IMR-90 (cell line): ENCODE measurements at regions not wholly inside any gene's neighbourhood (a gene's known extent, or its start where the extent isn't known, plus 50 kb on each side); places are given as distances from the start of the nearest gene placed in this dataset.

Experiments
- ATAC-seq: fragments of 200-7000 bp; cut with Tn5 transposase; 2 replicates; pipeline ENCODE4 v1.9.1; 2020; ENCODE audit warnings: low read depth, mild to moderate bottlenecking, moderate library complexity
- BruUV-seq: library from RNA; stranded (reverse); fragments of 400-500 nt; replicated peaks from 2 replicates; lab custom pipeline; 2021; lab: Mats Ljungman, UMichigan
- CTCF ChIA-PET: fragments of 300-600 bp; formaldehyde crosslinking; extraction: SDS; loops from one replicate; lab custom pipeline; 2021; ENCODE audit warnings: antibody characterized with exemption; lab: Yijun Ruan, JAX
- POLR2A ChIA-PET: fragments of 300-600 bp; sonication (Branson Sonifier 250); formaldehyde crosslinking; loops from one replicate; lab custom pipeline; 2022; ENCODE audit warnings: antibody characterized with exemption; ENCODE audit not compliant: unreplicated experiment; lab: Charles Lee
- DNase-seq: peaks from one replicate; pipeline ENCODE4 v3.0.0; 2013
- H2AFZ ChIP-seq: replicated peaks from 2 replicates; pipeline ENCODE3; 2013; ENCODE audit warnings: low read length, mild to moderate bottlenecking; ENCODE audit not compliant: poor library complexity
- H2AK5ac ChIP-seq: 2 replicates; pipeline ENCODE4 v1.6.1; 2013; ENCODE audit warnings: low read depth, low read length, inconsistent platforms
- H2AK9ac ChIP-seq: replicated peaks from 2 replicates; pipeline ENCODE3; 2013; ENCODE audit warnings: mild to moderate bottlenecking, low read depth, low read length, moderate library complexity; ENCODE audit not compliant: poor library complexity
- H2BK120ac ChIP-seq: 2 replicates; pipeline ENCODE4 v1.6.1; 2013; ENCODE audit warnings: low read depth, low read length, inconsistent platforms
- H2BK15ac ChIP-seq: 3 replicates; pipeline ENCODE4 v1.6.1; 2013; ENCODE audit warnings: low read depth, low read length, inconsistent platforms
- H2BK20ac ChIP-seq: 2 replicates; pipeline ENCODE4 v1.6.1; 2013; ENCODE audit warnings: low read depth, mild to moderate bottlenecking, inconsistent platforms, low read length, moderate library complexity
- H2BK5ac ChIP-seq: 2 replicates; pipeline ENCODE4 v1.6.1; 2013; ENCODE audit warnings: mild to moderate bottlenecking, low read depth, low read length, inconsistent platforms; ENCODE audit not compliant: poor library complexity, severe bottlenecking
- H3K14ac ChIP-seq: replicated peaks from 2 replicates; pipeline ENCODE4 v1.6.1; 2013; ENCODE audit warnings: low read depth, low read length, inconsistent platforms
- H3K18ac ChIP-seq: 2 replicates; pipeline ENCODE4 v1.6.1; 2013; ENCODE audit warnings: low read depth, low read length, control low read depth
- H3K23ac ChIP-seq: 2 replicates; pipeline ENCODE4 v1.6.1; 2013; ENCODE audit warnings: low read depth, low read length, inconsistent platforms
- H3K27ac ChIP-seq: 2 replicates; pipeline ENCODE4 v1.5.1; 2013; ENCODE audit warnings: mild to moderate bottlenecking, control low read depth, low read length; ENCODE audit not compliant: insufficient read depth
- H3K27me3 ChIP-seq: 2 replicates; pipeline ENCODE4 v1.6.1; 2013; ENCODE audit warnings: low read length; ENCODE audit not compliant: control insufficient read depth, insufficient read depth
- H3K36me3 ChIP-seq: 2 replicates; pipeline ENCODE4 v1.6.1; 2013; ENCODE audit warnings: low read length, mixed read lengths; ENCODE audit not compliant: control insufficient read depth, insufficient read depth
- H3K4ac ChIP-seq: 2 replicates; pipeline ENCODE4 v1.6.1; 2013; ENCODE audit warnings: low read depth, low read length, inconsistent platforms
- H3K4me1 ChIP-seq: 2 replicates; pipeline ENCODE4 v1.6.1; 2013; ENCODE audit warnings: low read length, mixed read lengths; ENCODE audit not compliant: control insufficient read depth, insufficient read depth
- H3K4me2 ChIP-seq: 2 replicates; pipeline ENCODE4 v1.6.1; 2013; ENCODE audit warnings: low read depth, mild to moderate bottlenecking, control low read depth, low read length, moderate library complexity
- H3K4me3 ChIP-seq: 2 replicates; pipeline ENCODE4 v1.5.1; 2013; ENCODE audit warnings: low read depth, mild to moderate bottlenecking, control low read depth, low read length, moderate library complexity; ENCODE audit not compliant: insufficient read depth
- H3K56ac ChIP-seq: 2 replicates; pipeline ENCODE4 v1.6.1; 2013; ENCODE audit warnings: low read length, inconsistent platforms; ENCODE audit not compliant: insufficient read depth; ENCODE audit errors: extremely low read depth
- H3K79me1 ChIP-seq, 2 experiments: 2 replicates each; pipeline ENCODE4 v1.6.1; 2013; ENCODE audit warnings: low read length in 2 of 2, inconsistent platforms in 1 of 2, low read depth in 1 of 2
- H3K9ac ChIP-seq: 2 replicates; pipeline ENCODE4 v1.6.1; 2013; ENCODE audit warnings: low read depth, low read length, control low read depth
- H3K9me1 ChIP-seq: 2 replicates; pipeline ENCODE4 v1.6.1; 2013; ENCODE audit warnings: low read length, inconsistent platforms; ENCODE audit not compliant: insufficient read depth
- H3K9me3 ChIP-seq: 2 replicates; pipeline ENCODE4 v1.6.1; 2013; ENCODE audit warnings: low read length; ENCODE audit not compliant: control insufficient read depth, insufficient read depth
- H4K20me1 ChIP-seq: 2 replicates; pipeline ENCODE4 v1.6.1; 2013; ENCODE audit warnings: low read length, inconsistent platforms; ENCODE audit not compliant: insufficient read depth
- H4K5ac ChIP-seq: 2 replicates; pipeline ENCODE4 v1.6.1; 2013; ENCODE audit warnings: mild to moderate bottlenecking, low read depth, low read length, control low read depth
- H4K8ac ChIP-seq, 2 experiments: 2 replicates each; pipeline ENCODE4 v1.6.1; 2013; ENCODE audit warnings: low read depth in 2 of 2, low read length in 2 of 2, control low read depth in 1 of 2, inconsistent platforms in 1 of 2
- H4K91ac ChIP-seq: 2 replicates; pipeline ENCODE4 v1.6.1; 2013; ENCODE audit warnings: low read depth, low read length, inconsistent platforms; ENCODE audit not compliant: insufficient read depth
- BHLHE40 ChIP-seq: fragments of 150-350 bp; IDR thresholded peaks from 2 replicates; pipeline ENCODE4 v1.6.1; 2016; ENCODE audit warnings: mild to moderate bottlenecking, low read depth, low read length
- CEBPB ChIP-seq: IDR thresholded peaks from 2 replicates; pipeline ENCODE4 v1.6.1; 2012; ENCODE audit warnings: low read depth, low read length, improper control_type of control experiment
- CHD1 ChIP-seq: IDR thresholded peaks from 2 replicates; pipeline ENCODE4 v1.6.1; 2012; ENCODE audit warnings: low read depth, low read length, improper control_type of control experiment
- ELK1 ChIP-seq: fragments of 150-350 bp; IDR thresholded peaks from 2 replicates; pipeline ENCODE4 v1.6.1; 2016; ENCODE audit warnings: low read depth, mild to moderate bottlenecking, low read length, moderate library complexity, borderline replicate concordance
- FOS ChIP-seq: fragments of 150-350 bp; IDR thresholded peaks from 2 replicates; pipeline ENCODE4 v1.6.1; 2016; ENCODE audit warnings: low read depth, low read length
- MAFK ChIP-seq: IDR thresholded peaks from 2 replicates; pipeline ENCODE4 v1.6.1; 2012; ENCODE audit warnings: low read depth, low read length, improper control_type of control experiment
- MAZ ChIP-seq: IDR thresholded peaks from 2 replicates; pipeline ENCODE4 v1.6.1; 2012; ENCODE audit warnings: low read depth, mild to moderate bottlenecking, low read length, improper control_type of control experiment, moderate library complexity, borderline replicate concordance
- MXI1 ChIP-seq: IDR thresholded peaks from 2 replicates; pipeline ENCODE4 v1.6.1; 2012; ENCODE audit warnings: low read depth, mild to moderate bottlenecking, low read length, moderate library complexity, borderline replicate concordance
- NFE2L2 ChIP-seq: fragments of 150-350 bp; IDR thresholded peaks from 2 replicates; pipeline ENCODE4 v1.6.1; 2016; ENCODE audit warnings: low read depth, mild to moderate bottlenecking, low read length
- POLR2A ChIP-seq: IDR thresholded peaks from 2 replicates; pipeline ENCODE4 v1.6.1; 2012; ENCODE audit warnings: mild to moderate bottlenecking, low read depth, low read length
- RCOR1 ChIP-seq: IDR thresholded peaks from 2 replicates; pipeline ENCODE4 v1.6.1; 2012; ENCODE audit warnings: mild to moderate bottlenecking, low read length, improper control_type of control experiment; ENCODE audit not compliant: insufficient replicate concordance
- RFX5 ChIP-seq: IDR thresholded peaks from 2 replicates; pipeline ENCODE4 v1.8.0; 2012; ENCODE audit warnings: low read depth, mild to moderate bottlenecking, low read length, moderate library complexity
- SMC3 ChIP-seq: fragments of 150-350 bp; IDR thresholded peaks from 2 replicates; pipeline ENCODE4 v1.6.1; 2016; ENCODE audit warnings: low read depth, mild to moderate bottlenecking, antibody characterized with exemption, low read length, moderate library complexity
- WGBS, 2 experiments: methylation state at CpG; one replicate each; pipeline versions ENCODE4 v1.1.5 to v1.1.7; 2013; ENCODE audit warnings: missing lambda C conversion rate in 2 of 2; ENCODE audit not compliant: insufficient read length in 1 of 2; ENCODE audit errors: extremely low coverage in 2 of 2; 5-methylcytosine and 5-hydroxymethylcytosine counted together
- dilution Hi-C: fragments of 300-500 bp; cut with HindIII; formaldehyde crosslinking; loops from one replicate; pipeline ENCODE4 v1.14.3; 2018; ENCODE audit warnings: low sequenced_read_pairs; ENCODE audit not compliant: unreplicated experiment
- in situ Hi-C: fragments of 300-500 bp; cut with MboI; formaldehyde crosslinking; loops from 3 replicates; pipeline ENCODE4 v1.14.3; 2019; ENCODE audit warnings: low sequenced_read_pairs, inconsistent platforms, mixed read lengths
- intact Hi-C: fragments of 100-400 bp; cut with micrococcal nuclease; formaldehyde crosslinking; loops from 2 replicates; pipeline ENCODE4 v1.10.0; 2022
- TF ChIP-seq, protein P1 (sequence below): conservative IDR thresholded peaks from 2 replicates; pipeline ENCODE4 v1.5.1; 2012; ENCODE audit warnings: mild to moderate bottlenecking, low read depth, low read length, improper control_type of control experiment
- TF ChIP-seq, protein P2 (sequence below): fragments of 150-350 bp; IDR thresholded peaks from 2 replicates; pipeline ENCODE4 v1.6.1; 2017; ENCODE audit warnings: mild to moderate bottlenecking, antibody characterized with exemption, low read length, low read depth

GRCh38 chr2:121836611-121837010, 81.2 kb downstream of the TSN start:
- no peak overlapping the region for H3K4ac ChIP-seq

More at GRCh38 chr2:121836611-121837010, 81.2 kb downstream of the TSN start:
- BruUV-seq, result no TSS peak
- Histone ChIP-seq H2AFZ (no peak overlapping the region), H4K8ac (no peak overlapping the region), H2AK9ac (no peak overlapping the region), H3K4me2 (no peak overlapping the region), H2AK5ac (no peak overlapping the region), H2BK15ac (no peak overlapping the region), H2BK5ac (no peak overlapping the region), H4K20me1 (no peaks in the 10 kb centered on the region), H3K27ac (no peak overlapping the region), H4K91ac (no peak overlapping the region), H3K4me3 (no peak overlapping the region), H2BK20ac (no peak overlapping the region), H4K5ac (no peak overlapping the region), H3K9me3 (no peaks in the 10 kb centered on the region), H3K79me1 (no peaks in the 10 kb centered on the region), H3K9ac (no peak overlapping the region), H3K23ac (no peak overlapping the region), H3K18ac (no peak overlapping the region), H3K56ac (no peak overlapping the region), H3K9me1 (no peaks in the 10 kb centered on the region), H3K4me1 (no peaks in the 10 kb centered on the region), H3K27me3 (peaks cover 14% of the 10 kb centered on the region), H2BK120ac (no peak overlapping the region), H3K14ac (no peak overlapping the region), H3K36me3 (no peaks in the 10 kb centered on the region)
- TF ChIP-seq CHD1 (no peak), NFE2L2 (no peak), SMC3 (no peak), CEBPB (no peak), MAZ (no peak), MXI1 (no peak), RFX5 (no peak), BHLHE40 (no peak), MAFK (no peak), FOS (no peak), RCOR1 (no peak), ELK1 (no peak), POLR2A (no peak)
- TF ChIP-seq, protein P1, sequence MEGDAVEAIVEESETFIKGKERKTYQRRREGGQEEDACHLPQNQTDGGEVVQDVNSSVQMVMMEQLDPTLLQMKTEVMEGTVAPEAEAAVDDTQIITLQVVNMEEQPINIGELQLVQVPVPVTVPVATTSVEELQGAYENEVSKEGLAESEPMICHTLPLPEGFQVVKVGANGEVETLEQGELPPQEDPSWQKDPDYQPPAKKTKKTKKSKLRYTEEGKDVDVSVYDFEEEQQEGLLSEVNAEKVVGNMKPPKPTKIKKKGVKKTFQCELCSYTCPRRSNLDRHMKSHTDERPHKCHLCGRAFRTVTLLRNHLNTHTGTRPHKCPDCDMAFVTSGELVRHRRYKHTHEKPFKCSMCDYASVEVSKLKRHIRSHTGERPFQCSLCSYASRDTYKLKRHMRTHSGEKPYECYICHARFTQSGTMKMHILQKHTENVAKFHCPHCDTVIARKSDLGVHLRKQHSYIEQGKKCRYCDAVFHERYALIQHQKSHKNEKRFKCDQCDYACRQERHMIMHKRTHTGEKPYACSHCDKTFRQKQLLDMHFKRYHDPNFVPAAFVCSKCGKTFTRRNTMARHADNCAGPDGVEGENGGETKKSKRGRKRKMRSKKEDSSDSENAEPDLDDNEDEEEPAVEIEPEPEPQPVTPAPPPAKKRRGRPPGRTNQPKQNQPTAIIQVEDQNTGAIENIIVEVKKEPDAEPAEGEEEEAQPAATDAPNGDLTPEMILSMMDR, result no peak
- TF ChIP-seq, protein P2, sequence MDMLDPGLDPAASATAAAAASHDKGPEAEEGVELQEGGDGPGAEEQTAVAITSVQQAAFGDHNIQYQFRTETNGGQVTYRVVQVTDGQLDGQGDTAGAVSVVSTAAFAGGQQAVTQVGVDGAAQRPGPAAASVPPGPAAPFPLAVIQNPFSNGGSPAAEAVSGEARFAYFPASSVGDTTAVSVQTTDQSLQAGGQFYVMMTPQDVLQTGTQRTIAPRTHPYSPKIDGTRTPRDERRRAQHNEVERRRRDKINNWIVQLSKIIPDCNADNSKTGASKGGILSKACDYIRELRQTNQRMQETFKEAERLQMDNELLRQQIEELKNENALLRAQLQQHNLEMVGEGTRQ, result no peak
- in situ Hi-C loops, result no loop called here
- POLR2A ChIA-PET, result no interaction called here
- intact Hi-C loops, result no loop called here
- dilution Hi-C loops, result no loop called here
- WGBS, 2 experiments, result 20% methylated on average over 1 of the region's 10 CpGs; no CpG with 5 or more reads in 1 of the 2 experiments
- ATAC-seq, result no peak
- CTCF ChIA-PET, result no interaction called here
- no peak for DNase-seq
